ENCODE measurements at regions not wholly inside any gene's neighbourhood (a gene's known extent, or its start where the extent isn't known, plus 50 kb on each side); places are given as distances from the start of the nearest gene placed in this dataset.

DNA sequence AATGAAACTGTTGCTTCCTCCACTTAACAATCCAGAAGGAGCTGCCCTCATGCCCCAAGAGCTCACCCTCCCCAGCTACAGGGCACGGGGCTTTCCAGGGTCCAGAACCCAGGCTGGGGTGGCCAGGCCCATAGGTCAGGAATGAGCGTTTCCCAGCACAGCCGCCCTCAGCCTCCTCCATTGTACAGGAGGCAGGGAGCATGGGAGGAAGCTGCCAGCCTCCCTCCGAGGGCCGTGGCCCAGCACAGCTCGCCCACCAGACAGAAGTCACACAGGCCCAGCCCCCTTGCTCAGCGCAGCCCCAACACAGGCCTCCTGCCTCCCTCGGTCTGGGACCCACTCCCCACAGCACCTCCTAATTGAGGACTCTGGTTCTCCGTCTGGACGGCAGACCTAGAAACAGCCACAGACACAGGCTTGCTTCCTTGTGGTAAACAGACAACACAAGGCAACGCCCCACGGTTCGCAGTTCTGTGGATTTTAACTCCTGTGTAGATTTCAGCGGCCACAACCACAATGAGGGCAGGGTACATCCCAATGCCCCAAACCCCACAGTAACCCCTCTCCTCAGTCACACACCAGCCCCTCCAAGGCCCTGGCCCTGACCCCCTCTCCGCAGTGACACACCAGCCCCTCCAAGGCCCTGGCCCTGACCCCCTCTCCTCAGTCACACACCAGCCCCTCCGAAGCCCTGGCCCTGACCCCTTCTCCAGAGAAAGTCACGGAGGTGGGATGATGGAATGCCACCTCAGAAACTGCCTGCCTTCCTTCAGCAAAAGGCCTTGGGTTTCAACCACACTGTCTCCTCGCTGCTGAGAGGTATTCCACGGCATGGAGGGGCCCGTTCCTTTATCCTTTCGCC, 173.5 kb downstream of the DLL1 start (continued):
- TF ChIP-seq NR3C1 (CRISPR knock-in tag; conservative IDR thresholded peaks at IDR 0.05; ENCODE audit: low read depth) = no peak
- TF ChIP-seq, protein P1, sequence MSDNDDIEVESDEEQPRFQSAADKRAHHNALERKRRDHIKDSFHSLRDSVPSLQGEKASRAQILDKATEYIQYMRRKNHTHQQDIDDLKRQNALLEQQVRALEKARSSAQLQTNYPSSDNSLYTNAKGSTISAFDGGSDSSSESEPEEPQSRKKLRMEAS (CRISPR knock-in tag; IDR thresholded peaks at IDR 0.05) = no peak
- TF ChIP-seq, protein P2, sequence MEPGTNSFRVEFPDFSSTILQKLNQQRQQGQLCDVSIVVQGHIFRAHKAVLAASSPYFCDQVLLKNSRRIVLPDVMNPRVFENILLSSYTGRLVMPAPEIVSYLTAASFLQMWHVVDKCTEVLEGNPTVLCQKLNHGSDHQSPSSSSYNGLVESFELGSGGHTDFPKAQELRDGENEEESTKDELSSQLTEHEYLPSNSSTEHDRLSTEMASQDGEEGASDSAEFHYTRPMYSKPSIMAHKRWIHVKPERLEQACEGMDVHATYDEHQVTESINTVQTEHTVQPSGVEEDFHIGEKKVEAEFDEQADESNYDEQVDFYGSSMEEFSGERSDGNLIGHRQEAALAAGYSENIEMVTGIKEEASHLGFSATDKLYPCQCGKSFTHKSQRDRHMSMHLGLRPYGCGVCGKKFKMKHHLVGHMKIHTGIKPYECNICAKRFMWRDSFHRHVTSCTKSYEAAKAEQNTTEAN (CRISPR knock-in tag; IDR thresholded peaks at IDR 0.05) = no peak
- TF ChIP-seq, protein P3, sequence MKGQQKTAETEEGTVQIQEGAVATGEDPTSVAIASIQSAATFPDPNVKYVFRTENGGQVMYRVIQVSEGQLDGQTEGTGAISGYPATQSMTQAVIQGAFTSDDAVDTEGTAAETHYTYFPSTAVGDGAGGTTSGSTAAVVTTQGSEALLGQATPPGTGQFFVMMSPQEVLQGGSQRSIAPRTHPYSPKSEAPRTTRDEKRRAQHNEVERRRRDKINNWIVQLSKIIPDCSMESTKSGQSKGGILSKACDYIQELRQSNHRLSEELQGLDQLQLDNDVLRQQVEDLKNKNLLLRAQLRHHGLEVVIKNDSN (CRISPR knock-in tag; IDR thresholded peaks at IDR 0.05) = no peak
- TF ChIP-seq, protein P4, sequence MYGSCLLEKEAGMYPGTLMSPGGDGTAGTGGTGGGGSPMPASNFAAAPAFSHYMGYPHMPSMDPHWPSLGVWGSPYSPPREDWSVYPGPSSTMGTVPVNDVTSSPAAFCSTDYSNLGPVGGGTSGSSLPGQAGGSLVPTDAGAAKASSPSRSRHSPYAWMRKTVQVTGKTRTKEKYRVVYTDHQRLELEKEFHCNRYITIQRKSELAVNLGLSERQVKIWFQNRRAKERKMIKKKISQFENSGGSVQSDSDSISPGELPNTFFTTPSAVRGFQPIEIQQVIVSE (CRISPR knock-in tag; IDR thresholded peaks at IDR 0.05; ENCODE audit: borderline replicate concordance) = no peak
- no peak for TF ChIP-seq OVOL2 (CRISPR knock-in tag; IDR thresholded peaks at IDR 0.05; ENCODE audit: borderline replicate concordance)
- TF ChIP-seq, protein P5, sequence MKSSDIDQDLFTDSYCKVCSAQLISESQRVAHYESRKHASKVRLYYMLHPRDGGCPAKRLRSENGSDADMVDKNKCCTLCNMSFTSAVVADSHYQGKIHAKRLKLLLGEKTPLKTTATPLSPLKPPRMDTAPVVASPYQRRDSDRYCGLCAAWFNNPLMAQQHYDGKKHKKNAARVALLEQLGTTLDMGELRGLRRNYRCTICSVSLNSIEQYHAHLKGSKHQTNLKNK (CRISPR knock-in tag; IDR thresholded peaks at IDR 0.05) = no peak

DNA sequence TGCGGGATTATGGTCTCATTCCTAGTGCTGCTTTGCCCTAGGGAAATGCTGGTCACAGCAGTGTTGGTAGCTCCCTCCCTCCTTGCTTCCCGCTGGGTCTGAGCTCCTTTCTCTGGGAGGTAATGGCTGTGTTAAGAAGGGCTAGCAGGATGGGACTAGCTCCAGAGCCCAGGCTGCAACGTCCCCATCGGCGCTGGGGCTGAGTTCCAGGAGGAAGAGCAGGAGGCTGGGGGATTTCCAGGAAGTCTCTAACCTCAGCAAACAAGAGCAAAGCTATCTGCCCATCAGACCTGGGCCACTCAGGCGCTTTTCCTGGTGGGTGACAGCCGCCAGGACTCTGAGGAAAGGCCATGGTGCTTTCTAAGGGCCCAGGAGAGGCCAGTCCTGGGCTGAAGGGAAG, 174.2 kb downstream of the DLL1 start:
- DNase-seq (ENCODE audit: low spot score) = peak; percentile 10
- Mint-ChIP-seq H3K36me3 (peaks cover 22% of the 10 kb centered on the region), H3K4me3 (no peak overlapping the region), H3K27ac (no peak overlapping the region), H3K27me3 (ENCODE audit: low read depth) (no peaks in the 10 kb centered on the region), H3K4me1 (peaks cover 15% of the 10 kb centered on the region), H3K9me3 (peaks cover 25% of the 10 kb centered on the region)
- POLR2A ChIA-PET = no interaction called here
- ATAC-seq = no peak
- CTCF ChIA-PET = no interaction called here
- TF ChIP-seq, protein P6, sequence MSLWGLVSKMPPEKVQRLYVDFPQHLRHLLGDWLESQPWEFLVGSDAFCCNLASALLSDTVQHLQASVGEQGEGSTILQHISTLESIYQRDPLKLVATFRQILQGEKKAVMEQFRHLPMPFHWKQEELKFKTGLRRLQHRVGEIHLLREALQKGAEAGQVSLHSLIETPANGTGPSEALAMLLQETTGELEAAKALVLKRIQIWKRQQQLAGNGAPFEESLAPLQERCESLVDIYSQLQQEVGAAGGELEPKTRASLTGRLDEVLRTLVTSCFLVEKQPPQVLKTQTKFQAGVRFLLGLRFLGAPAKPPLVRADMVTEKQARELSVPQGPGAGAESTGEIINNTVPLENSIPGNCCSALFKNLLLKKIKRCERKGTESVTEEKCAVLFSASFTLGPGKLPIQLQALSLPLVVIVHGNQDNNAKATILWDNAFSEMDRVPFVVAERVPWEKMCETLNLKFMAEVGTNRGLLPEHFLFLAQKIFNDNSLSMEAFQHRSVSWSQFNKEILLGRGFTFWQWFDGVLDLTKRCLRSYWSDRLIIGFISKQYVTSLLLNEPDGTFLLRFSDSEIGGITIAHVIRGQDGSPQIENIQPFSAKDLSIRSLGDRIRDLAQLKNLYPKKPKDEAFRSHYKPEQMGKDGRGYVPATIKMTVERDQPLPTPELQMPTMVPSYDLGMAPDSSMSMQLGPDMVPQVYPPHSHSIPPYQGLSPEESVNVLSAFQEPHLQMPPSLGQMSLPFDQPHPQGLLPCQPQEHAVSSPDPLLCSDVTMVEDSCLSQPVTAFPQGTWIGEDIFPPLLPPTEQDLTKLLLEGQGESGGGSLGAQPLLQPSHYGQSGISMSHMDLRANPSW (CRISPR knock-in tag; conservative IDR thresholded peaks at IDR 0.05; ENCODE audit: low read depth) = no peak
- TF ChIP-seq NR3C1 (CRISPR knock-in tag; conservative IDR thresholded peaks at IDR 0.05; ENCODE audit: low read depth) (no peak), OVOL2 (CRISPR knock-in tag; IDR thresholded peaks at IDR 0.05; ENCODE audit: borderline replicate concordance) (no peak), FOXJ3 (CRISPR knock-in tag; IDR thresholded peaks at IDR 0.05; ENCODE audit: borderline replicate concordance) (no peak), ZNF232 (CRISPR knock-in tag; IDR thresholded peaks at IDR 0.05) (no peak), JUN (CRISPR knock-in tag; IDR thresholded peaks at IDR 0.05) (no peak), NFE2L1 (CRISPR knock-in tag; IDR thresholded peaks at IDR 0.05) (no peak)
- TF ChIP-seq, protein P7, sequence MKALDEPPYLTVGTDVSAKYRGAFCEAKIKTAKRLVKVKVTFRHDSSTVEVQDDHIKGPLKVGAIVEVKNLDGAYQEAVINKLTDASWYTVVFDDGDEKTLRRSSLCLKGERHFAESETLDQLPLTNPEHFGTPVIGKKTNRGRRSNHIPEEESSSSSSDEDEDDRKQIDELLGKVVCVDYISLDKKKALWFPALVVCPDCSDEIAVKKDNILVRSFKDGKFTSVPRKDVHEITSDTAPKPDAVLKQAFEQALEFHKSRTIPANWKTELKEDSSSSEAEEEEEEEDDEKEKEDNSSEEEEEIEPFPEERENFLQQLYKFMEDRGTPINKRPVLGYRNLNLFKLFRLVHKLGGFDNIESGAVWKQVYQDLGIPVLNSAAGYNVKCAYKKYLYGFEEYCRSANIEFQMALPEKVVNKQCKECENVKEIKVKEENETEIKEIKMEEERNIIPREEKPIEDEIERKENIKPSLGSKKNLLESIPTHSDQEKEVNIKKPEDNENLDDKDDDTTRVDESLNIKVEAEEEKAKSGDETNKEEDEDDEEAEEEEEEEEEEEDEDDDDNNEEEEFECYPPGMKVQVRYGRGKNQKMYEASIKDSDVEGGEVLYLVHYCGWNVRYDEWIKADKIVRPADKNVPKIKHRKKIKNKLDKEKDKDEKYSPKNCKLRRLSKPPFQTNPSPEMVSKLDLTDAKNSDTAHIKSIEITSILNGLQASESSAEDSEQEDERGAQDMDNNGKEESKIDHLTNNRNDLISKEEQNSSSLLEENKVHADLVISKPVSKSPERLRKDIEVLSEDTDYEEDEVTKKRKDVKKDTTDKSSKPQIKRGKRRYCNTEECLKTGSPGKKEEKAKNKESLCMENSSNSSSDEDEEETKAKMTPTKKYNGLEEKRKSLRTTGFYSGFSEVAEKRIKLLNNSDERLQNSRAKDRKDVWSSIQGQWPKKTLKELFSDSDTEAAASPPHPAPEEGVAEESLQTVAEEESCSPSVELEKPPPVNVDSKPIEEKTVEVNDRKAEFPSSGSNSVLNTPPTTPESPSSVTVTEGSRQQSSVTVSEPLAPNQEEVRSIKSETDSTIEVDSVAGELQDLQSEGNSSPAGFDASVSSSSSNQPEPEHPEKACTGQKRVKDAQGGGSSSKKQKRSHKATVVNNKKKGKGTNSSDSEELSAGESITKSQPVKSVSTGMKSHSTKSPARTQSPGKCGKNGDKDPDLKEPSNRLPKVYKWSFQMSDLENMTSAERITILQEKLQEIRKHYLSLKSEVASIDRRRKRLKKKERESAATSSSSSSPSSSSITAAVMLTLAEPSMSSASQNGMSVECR (CRISPR knock-in tag; IDR thresholded peaks at IDR 0.05; ENCODE audit: borderline replicate concordance) = no peak
- TF ChIP-seq, protein P5 (CRISPR knock-in tag; IDR thresholded peaks at IDR 0.05) = no peak
- TF ChIP-seq, protein P8, sequence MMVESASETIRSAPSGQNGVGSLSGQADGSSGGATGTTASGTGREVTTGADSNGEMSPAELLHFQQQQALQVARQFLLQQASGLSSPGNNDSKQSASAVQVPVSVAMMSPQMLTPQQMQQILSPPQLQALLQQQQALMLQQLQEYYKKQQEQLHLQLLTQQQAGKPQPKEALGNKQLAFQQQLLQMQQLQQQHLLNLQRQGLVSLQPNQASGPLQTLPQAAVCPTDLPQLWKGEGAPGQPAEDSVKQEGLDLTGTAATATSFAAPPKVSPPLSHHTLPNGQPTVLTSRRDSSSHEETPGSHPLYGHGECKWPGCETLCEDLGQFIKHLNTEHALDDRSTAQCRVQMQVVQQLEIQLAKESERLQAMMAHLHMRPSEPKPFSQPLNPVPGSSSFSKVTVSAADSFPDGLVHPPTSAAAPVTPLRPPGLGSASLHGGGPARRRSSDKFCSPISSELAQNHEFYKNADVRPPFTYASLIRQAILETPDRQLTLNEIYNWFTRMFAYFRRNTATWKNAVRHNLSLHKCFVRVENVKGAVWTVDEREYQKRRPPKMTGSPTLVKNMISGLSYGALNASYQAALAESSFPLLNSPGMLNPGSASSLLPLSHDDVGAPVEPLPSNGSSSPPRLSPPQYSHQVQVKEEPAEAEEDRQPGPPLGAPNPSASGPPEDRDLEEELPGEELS (CRISPR knock-in tag; IDR thresholded peaks at IDR 0.05) = no peak
- TF ChIP-seq, protein P9, sequence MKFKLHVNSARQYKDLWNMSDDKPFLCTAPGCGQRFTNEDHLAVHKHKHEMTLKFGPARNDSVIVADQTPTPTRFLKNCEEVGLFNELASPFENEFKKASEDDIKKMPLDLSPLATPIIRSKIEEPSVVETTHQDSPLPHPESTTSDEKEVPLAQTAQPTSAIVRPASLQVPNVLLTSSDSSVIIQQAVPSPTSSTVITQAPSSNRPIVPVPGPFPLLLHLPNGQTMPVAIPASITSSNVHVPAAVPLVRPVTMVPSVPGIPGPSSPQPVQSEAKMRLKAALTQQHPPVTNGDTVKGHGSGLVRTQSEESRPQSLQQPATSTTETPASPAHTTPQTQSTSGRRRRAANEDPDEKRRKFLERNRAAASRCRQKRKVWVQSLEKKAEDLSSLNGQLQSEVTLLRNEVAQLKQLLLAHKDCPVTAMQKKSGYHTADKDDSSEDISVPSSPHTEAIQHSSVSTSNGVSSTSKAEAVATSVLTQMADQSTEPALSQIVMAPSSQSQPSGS (CRISPR knock-in tag; IDR thresholded peaks at IDR 0.05; ENCODE audit: borderline replicate concordance, low read depth) = no peak
- TF ChIP-seq, protein P3 (CRISPR knock-in tag; IDR thresholded peaks at IDR 0.05) = no peak
- TF ChIP-seq, protein P2 (CRISPR knock-in tag; IDR thresholded peaks at IDR 0.05) = no peak

Data from WTC11 (cell line).